GM19351 (cell line): ENCODE measurements at regions not wholly inside any gene's neighbourhood (a gene's known extent, or its start where the extent isn't known, plus 50 kb on each side); places are given as distances from the start of the nearest gene placed in this dataset.
"Not testable (repeated sequence)": the region's sequence is repeated elsewhere in the genome, so short reads cannot be mapped to it uniquely, and the experiment has no call there.

Source experiments
- ATAC-seq: cut with Tn5 transposase; IDR thresholded peaks from one replicate; pipeline ENCODE4 v1.9.1; 2021; ENCODE audit warnings: mild to moderate bottlenecking, moderate library complexity; ENCODE audit not compliant: unreplicated experiment

GRCh38 chr15:21174761-21175160 lies 265.5 kb downstream of the POTEB3 start:
- not testable (repeated sequence) for ATAC-seq

GRCh38 chr15:21151203-21151966 lies 285.3 kb upstream of the POTEB2 start:
- not testable (repeated sequence) for ATAC-seq

- ATAC-seq: not testable (repeated sequence)
Observed at GRCh38 chr15:21148136-21148535, 282.0 kb upstream of the POTEB2 start.

- not testable (repeated sequence) for ATAC-seq
Observed at GRCh38 chr15:21133893-21134292, 267.8 kb upstream of the POTEB2 start.

GRCh38 chr15:21112271-21113053 lies 246.3 kb upstream of the POTEB2 start:
- ATAC-seq: not testable (repeated sequence)

- ATAC-seq: not testable (repeated sequence)
Observed at GRCh38 chr15:21111861-21112260, 245.7 kb upstream of the POTEB2 start.

- not testable (repeated sequence) for ATAC-seq
Observed at GRCh38 chr15:21111172-21111571, 245.1 kb upstream of the POTEB2 start.

GRCh38 chr15:21110187-21110804 lies 244.2 kb upstream of the POTEB2 start:
- not testable (repeated sequence) for ATAC-seq

GRCh38 chr15:21108384-21108783 lies 242.3 kb upstream of the POTEB2 start:
- ATAC-seq: not testable (repeated sequence)

GRCh38 chr15:21107399-21108381 lies 241.6 kb upstream of the POTEB2 start:
- ATAC-seq: not testable (repeated sequence)

- ATAC-seq: not testable (repeated sequence)
Observed at GRCh38 chr15:21096599-21096998, 230.5 kb upstream of the POTEB2 start.

- not testable (repeated sequence) for ATAC-seq
Observed at GRCh38 chr15:21079544-21079943, 213.4 kb upstream of the POTEB2 start.

GRCh38 chr15:21068917-21069316 lies 202.8 kb upstream of the POTEB2 start:
- not testable (repeated sequence) for ATAC-seq

GRCh38 chr15:21063512-21063911 lies 197.4 kb upstream of the POTEB2 start:
- not testable (repeated sequence) for ATAC-seq

GRCh38 chr15:21062619-21063163 lies 196.6 kb upstream of the POTEB2 start:
- not testable (repeated sequence) for ATAC-seq

GRCh38 chr15:21051866-21052265 lies 185.8 kb upstream of the POTEB2 start:
- ATAC-seq: not testable (repeated sequence)

- not testable (repeated sequence) for ATAC-seq
Observed at GRCh38 chr15:21031703-21032102, 165.6 kb upstream of the POTEB2 start.

GRCh38 chr15:21029001-21029400 lies 162.9 kb upstream of the POTEB2 start:
- not testable (repeated sequence) for ATAC-seq

- not testable (repeated sequence) for ATAC-seq
Observed at GRCh38 chr15:21027942-21028341, 161.8 kb upstream of the POTEB2 start.

GRCh38 chr15:21026848-21027247 lies 160.7 kb upstream of the POTEB2 start:
- ATAC-seq: not testable (repeated sequence)
